Thyroid gland (tissue), 4 donors: ENCODE measurements at regions not wholly inside any gene's neighbourhood (a gene's known extent, or its start where the extent isn't known, plus 50 kb on each side); places are given as distances from the start of the nearest gene placed in this dataset.
A peak's percentile ranks its signal among the peaks of the same experiment; 100 is the strongest.

Source experiments
- DNase-seq, 2 donors: peaks; one replicate each; pipeline ENCODE4 v3.0.0-alpha.2; 2019
- H3K27ac ChIP-seq, 3 donors: fragments of 200-600 bp; sonication (generic); 1 replicate in 2 of 3; 2 replicates in 1 of 3; pipeline ENCODE4 v1.5.1; 2016 to 2019; ENCODE audit warnings: mild to moderate bottlenecking in 1 of 3, moderate library complexity in 1 of 3
- H3K27me3 ChIP-seq: fragments of 200-600 bp; sonication (generic); one replicate; pipeline ENCODE4 v1.5.1; 2019
- H3K36me3 ChIP-seq, 2 donors: fragments of 200-600 bp; sonication (generic); one replicate each; pipeline ENCODE4 v1.5.1; 2016 to 2019
- H3K4me1 ChIP-seq, 2 donors: fragments of 200-600 bp; sonication (generic); one replicate each; pipeline ENCODE4 v1.5.1; 2017 to 2019
- H3K4me3 ChIP-seq, 3 donors: fragments of 200-600 bp; sonication (generic); replicated peaks in 1 of 3; 1 replicate in 2 of 3; 2 replicates in 1 of 3; pipeline ENCODE4 v1.5.1; 2016; ENCODE audit warnings: mild to moderate bottlenecking in 1 of 3
- H3K9me3 ChIP-seq: fragments of 200-600 bp; sonication (generic); one replicate; pipeline ENCODE4 v1.5.1; 2017
- CTCF ChIP-seq, 6 experiments: fragments of 200-600 bp in 3 of 6; fragments of 450-650 bp in 3 of 6; sonication (generic) in 3 of 6; IDR thresholded peaks; one replicate each; pipeline ENCODE4 v1.5.1; 2016 to 2019; ENCODE audit warnings: antibody characterized with exemption in 6 of 6, mild to moderate bottlenecking in 2 of 6, inconsistent platforms in 1 of 6, moderate library complexity in 1 of 6
- POLR2A ChIP-seq, 2 donors: fragments of 450-650 bp; IDR thresholded peaks; one replicate each; pipeline ENCODE4 v1.6.1; 2017; ENCODE audit warnings: antibody characterized with exemption in 2 of 2, mild to moderate bottlenecking in 2 of 2, moderate library complexity in 1 of 2
- WGBS, 2 donors: methylation state at CpG; one replicate each; pipeline ENCODE4 v1.1.5; 2017; 5-methylcytosine and 5-hydroxymethylcytosine counted together
- intact Hi-C: fragments of 100-400 bp; cut with DNase I; formaldehyde crosslinking; loops from one replicate; pipeline ENCODE4 v1.15.1; 2023

DNA sequence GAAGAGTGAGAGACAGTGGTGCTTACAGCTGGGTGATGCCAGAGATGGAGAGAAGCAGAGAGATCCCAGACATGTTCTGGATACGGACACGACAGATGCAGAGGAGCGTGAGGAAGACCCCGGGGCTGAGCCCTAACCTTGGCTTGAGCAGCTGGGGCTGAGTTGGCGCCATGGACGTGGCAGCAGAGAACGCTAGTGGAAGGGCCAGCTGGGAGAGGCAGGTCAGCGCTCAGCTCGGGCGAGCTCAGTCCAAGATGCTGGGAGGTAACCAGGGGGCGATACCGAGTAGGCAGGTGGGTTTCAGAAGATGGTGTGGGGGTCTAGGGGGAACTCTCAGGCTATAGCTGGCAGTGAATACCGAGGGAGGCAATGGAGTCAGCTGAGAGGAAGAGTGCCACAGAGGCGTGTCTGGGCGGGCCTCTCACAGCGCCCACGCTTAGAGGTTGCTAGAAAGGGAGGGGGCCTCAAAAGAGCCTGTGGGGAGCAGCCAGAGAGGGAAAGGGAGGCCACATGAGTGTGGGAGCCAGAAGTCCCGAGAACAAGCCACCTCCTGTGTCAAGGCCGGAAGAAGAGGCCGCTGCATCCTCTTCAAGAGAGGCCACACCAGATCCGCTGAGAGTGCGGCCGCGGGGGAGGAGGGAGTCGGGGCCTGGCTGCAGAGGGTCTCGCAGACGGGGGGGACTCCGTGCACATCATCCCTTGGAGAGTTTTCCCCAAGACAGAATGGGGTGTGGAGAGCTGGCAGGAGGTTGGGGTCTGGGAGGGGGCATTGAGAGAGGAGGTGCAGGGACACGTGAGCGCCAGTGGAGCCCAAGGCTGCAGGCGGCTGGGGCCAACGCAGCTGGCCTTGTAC is 57.0 kb upstream of the DIO3 start:
- 89 to 92% methylated on average over 32 of the region's 32 CpGs for WGBS, 2 donors
- no peaks in the 10 kb centered on the region for H3K27me3 ChIP-seq
- no peak overlapping the region for H3K27ac ChIP-seq
- no peak overlapping the region for H3K4me3 ChIP-seq
- TF ChIP-seq POLR2A (IDR thresholded peaks at IDR 0.05): no peak
- no peak for TF ChIP-seq CTCF (IDR thresholded peaks at IDR 0.05)
- no peaks in the 10 kb centered on the region for H3K36me3 ChIP-seq
- no peaks in the 10 kb centered on the region for H3K4me1 ChIP-seq
- intact Hi-C loops: no loop called here
- H3K9me3 ChIP-seq: no peaks in the 10 kb centered on the region
- no peak for DNase-seq

DNA sequence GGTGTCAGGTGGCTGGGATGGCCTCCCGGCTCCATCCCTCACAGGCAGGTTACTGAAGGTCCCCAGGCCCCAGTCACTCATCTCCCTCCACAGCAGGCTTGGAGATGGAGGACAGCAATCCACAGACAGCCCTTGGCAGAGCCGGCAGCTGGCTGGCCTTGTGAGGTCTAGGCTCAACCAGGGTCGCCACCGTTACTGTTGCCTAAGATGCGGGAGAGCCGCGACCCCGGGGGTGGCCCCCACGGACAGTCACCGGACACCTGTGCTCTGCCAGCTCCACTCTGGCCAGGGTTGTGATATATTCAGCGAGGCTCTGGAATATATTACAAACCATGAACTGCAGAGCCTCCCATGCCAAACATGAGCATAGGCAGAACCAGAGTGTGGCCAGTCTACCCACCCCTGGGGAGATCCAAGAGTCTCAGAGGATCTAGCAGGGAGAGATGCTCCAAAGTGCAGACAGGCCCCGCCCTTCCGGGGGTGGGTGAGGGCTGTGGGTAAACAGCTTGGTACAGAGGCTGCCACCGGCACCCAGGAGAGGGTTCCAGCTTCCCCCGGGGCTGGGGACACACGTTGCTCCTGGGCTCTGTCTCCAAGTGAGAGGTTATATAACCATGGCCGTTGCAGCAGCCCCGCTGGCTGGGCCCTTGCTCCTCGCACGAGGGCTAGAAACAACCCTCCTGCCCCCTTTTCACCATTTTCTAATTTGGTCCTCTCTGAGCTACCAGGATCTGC is 55.9 kb upstream of the DIO3 start:
- no peak overlapping the region for H3K4me3 ChIP-seq
- DNase-seq: no peak
- no peaks in the 10 kb centered on the region for H3K9me3 ChIP-seq
- no peaks in the 10 kb centered on the region for H3K36me3 ChIP-seq
- no peaks in the 10 kb centered on the region for H3K4me1 ChIP-seq
- TF ChIP-seq POLR2A (IDR thresholded peaks at IDR 0.05) (no peak), CTCF (IDR thresholded peaks at IDR 0.05) (no peak)
- intact Hi-C loops: no loop called here
- no peaks in the 10 kb centered on the region for H3K27me3 ChIP-seq
- 79 to 87% methylated on average over 18 to 19 of the region's 20 CpGs for WGBS, 2 donors
- H3K27ac ChIP-seq: no peak overlapping the region

DNA sequence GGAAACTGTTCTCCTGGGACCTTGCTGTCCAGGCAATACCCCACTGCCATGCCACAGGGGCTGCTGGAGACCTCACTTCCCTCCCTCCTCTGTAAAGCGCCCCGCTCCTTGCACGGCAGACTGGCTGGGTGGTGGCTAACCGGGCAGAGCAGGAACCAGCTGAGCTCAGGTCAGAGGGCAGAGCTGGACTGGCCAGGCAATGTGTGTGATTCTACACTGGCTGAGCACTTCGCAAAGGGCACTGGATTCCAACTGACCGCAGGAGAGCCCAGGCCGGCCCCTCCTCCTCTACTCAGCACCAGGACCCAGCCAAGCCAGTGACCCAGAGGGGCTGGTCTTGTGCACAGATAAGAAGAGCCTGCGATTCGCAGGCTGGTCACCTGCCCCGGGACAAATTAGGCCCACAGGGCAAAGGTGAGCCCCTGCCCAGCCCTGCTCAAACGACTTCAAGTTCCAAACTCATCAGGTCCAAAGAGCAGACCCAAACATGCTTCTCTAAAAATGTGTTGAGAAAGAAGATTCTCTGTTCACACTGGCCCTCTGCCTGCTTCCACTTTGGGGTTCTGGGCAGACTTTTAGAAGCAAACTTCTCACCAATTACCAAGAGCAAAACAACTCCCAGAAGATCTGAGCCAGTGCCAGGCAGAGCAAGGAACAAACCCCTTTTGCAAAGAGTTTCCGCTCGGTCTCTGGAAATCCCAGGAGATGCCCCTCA is 54.9 kb upstream of the DIO3 start:
- Histone ChIP-seq H3K9me3 (no peaks in the 10 kb centered on the region), H3K27ac (peak overlapping the region in 1 of 3 donors; percentile 10), H3K4me1 (no peaks in the 10 kb centered on the region), H3K36me3 (no peaks in the 10 kb centered on the region), H3K27me3 (no peaks in the 10 kb centered on the region), H3K4me3 (no peak overlapping the region)
- WGBS, 2 donors: 71 to 74% methylated on average over 11 to 12 of the region's 13 CpGs
- no peak for DNase-seq
- TF ChIP-seq POLR2A (IDR thresholded peaks at IDR 0.05) (no peak), CTCF (IDR thresholded peaks at IDR 0.05) (no peak)
- intact Hi-C loops: no loop called here

GRCh38 chr14:101506926-101507835 is 54.1 kb upstream of the DIO3 start:
- Histone ChIP-seq H3K4me3 (no peak overlapping the region), H3K4me1 (no peaks in the 10 kb centered on the region), H3K36me3 (no peaks in the 10 kb centered on the region), H3K27me3 (no peaks in the 10 kb centered on the region), H3K9me3 (no peaks in the 10 kb centered on the region), H3K27ac (no peak overlapping the region)
- WGBS, 2 donors: 62 to 83% methylated on average over 18 to 23 of the region's 27 CpGs
- no peak for TF ChIP-seq POLR2A (IDR thresholded peaks at IDR 0.05)
- no peak for DNase-seq
- intact Hi-C loops: no loop called here

GRCh38 chr14:101507836-101508150 is 53.5 kb upstream of the DIO3 start:
- TF ChIP-seq CTCF (IDR thresholded peaks at IDR 0.05) (no peak), POLR2A (IDR thresholded peaks at IDR 0.05) (no peak)
- intact Hi-C loops: no loop called here
- Histone ChIP-seq H3K4me1 (no peaks in the 10 kb centered on the region), H3K4me3 (no peak overlapping the region), H3K36me3 (no peaks in the 10 kb centered on the region), H3K27me3 (no peaks in the 10 kb centered on the region), H3K27ac (no peak overlapping the region), H3K9me3 (no peaks in the 10 kb centered on the region)
- WGBS, 2 donors: 85 to 89% methylated on average over 4 of the region's 4 CpGs
- DNase-seq: no peak
